ENCODE measurements at regions not wholly inside any gene's neighbourhood (a gene's known extent, or its start where the extent isn't known, plus 50 kb on each side); places are given as distances from the start of the nearest gene placed in this dataset.

- Histone ChIP-seq H3K79me2 (ENCODE audit: insufficient read depth, low read length) (no peaks in the 10 kb centered on the region), H3K4me3 (ENCODE audit: low read depth, low read length, poor library complexity, severe bottlenecking) (no peak overlapping the region), H2AFZ (ENCODE audit: low read length) (no peak overlapping the region), H3K4me2 (ENCODE audit: low read length) (no peak overlapping the region), H3K9me2 (ENCODE audit: low read depth, low read length) (no peaks in the 10 kb centered on the region), H3K9me3 (ENCODE audit: low read length) (no peaks in the 10 kb centered on the region), H4K20me1 (ENCODE audit: insufficient read depth, low read length) (no peaks in the 10 kb centered on the region), H3K9ac (ENCODE audit: low read length) (no peak overlapping the region), H3K4me1 (ENCODE audit: insufficient read depth, low read length, severe bottlenecking) (no peaks in the 10 kb centered on the region), H3K27ac (ENCODE audit: low read depth, low read length, poor library complexity, severe bottlenecking) (no peak overlapping the region), H3K36me3 (ENCODE audit: insufficient read depth, low read length) (no peaks in the 10 kb centered on the region), H3F3A (ENCODE audit: insufficient read depth, low read length) (no peaks in the 10 kb centered on the region), H3K27me3 (ENCODE audit: insufficient read depth, low read length) (no peaks in the 10 kb centered on the region)
- no peak for TF ChIP-seq EZH2 (IDR thresholded peaks at IDR 0.05; ENCODE audit: borderline replicate concordance, low read length)
- TF ChIP-seq, protein P1, sequence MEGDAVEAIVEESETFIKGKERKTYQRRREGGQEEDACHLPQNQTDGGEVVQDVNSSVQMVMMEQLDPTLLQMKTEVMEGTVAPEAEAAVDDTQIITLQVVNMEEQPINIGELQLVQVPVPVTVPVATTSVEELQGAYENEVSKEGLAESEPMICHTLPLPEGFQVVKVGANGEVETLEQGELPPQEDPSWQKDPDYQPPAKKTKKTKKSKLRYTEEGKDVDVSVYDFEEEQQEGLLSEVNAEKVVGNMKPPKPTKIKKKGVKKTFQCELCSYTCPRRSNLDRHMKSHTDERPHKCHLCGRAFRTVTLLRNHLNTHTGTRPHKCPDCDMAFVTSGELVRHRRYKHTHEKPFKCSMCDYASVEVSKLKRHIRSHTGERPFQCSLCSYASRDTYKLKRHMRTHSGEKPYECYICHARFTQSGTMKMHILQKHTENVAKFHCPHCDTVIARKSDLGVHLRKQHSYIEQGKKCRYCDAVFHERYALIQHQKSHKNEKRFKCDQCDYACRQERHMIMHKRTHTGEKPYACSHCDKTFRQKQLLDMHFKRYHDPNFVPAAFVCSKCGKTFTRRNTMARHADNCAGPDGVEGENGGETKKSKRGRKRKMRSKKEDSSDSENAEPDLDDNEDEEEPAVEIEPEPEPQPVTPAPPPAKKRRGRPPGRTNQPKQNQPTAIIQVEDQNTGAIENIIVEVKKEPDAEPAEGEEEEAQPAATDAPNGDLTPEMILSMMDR (IDR thresholded peaks at IDR 0.05; ENCODE audit: low read length): no peak
These were observed 105.8 kb upstream of the DSCAM start for GRCh38 chr21:40952551-40953323.

GRCh38 chr21:40964691-40965090, 117.7 kb upstream of the DSCAM start:
- Histone ChIP-seq H3K27ac (ENCODE audit: low read depth, low read length, poor library complexity, severe bottlenecking) (no peak overlapping the region), H3K9me2 (ENCODE audit: low read depth, low read length) (no peaks in the 10 kb centered on the region), H3K4me2 (ENCODE audit: low read length) (no peak overlapping the region), H3K4me3 (ENCODE audit: low read depth, low read length, poor library complexity, severe bottlenecking) (no peak overlapping the region), H3F3A (ENCODE audit: insufficient read depth, low read length) (no peaks in the 10 kb centered on the region), H2AFZ (ENCODE audit: low read length) (no peak overlapping the region), H3K27me3 (ENCODE audit: insufficient read depth, low read length) (no peaks in the 10 kb centered on the region), H3K4me1 (ENCODE audit: insufficient read depth, low read length, severe bottlenecking) (no peaks in the 10 kb centered on the region), H4K20me1 (ENCODE audit: insufficient read depth, low read length) (no peaks in the 10 kb centered on the region), H3K36me3 (ENCODE audit: insufficient read depth, low read length) (no peaks in the 10 kb centered on the region), H3K79me2 (ENCODE audit: insufficient read depth, low read length) (no peaks in the 10 kb centered on the region), H3K9me3 (ENCODE audit: low read length) (no peaks in the 10 kb centered on the region), H3K9ac (ENCODE audit: low read length) (no peak overlapping the region)
- TF ChIP-seq, protein P1 (IDR thresholded peaks at IDR 0.05; ENCODE audit: low read length): no peak
- TF ChIP-seq EZH2 (IDR thresholded peaks at IDR 0.05; ENCODE audit: borderline replicate concordance, low read length): no peak

DNA sequence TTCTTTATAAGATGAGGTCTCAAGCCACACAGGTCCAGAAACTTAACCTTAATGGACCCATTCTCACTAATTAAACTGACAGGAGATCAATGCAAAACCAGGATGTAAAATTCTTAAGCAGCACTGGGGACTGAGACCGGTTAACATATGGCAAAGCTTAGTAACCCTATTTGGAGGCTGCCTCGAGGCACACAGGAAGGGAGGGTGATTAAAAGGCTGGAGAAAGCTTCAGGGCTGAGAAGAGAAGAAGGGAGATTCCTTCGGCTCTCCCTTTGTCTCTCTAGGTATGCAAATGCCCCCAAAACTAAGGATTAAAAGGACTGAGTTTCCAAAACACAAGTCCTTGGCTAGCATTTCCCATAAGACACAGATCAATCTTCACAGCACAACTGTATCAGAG, 120.8 kb upstream of the DSCAM start:
- no peak for TF ChIP-seq EZH2 (IDR thresholded peaks at IDR 0.05; ENCODE audit: borderline replicate concordance, low read length)
- TF ChIP-seq, protein P1 (IDR thresholded peaks at IDR 0.05; ENCODE audit: low read length): no peak
- Histone ChIP-seq H3K36me3 (ENCODE audit: insufficient read depth, low read length) (no peaks in the 10 kb centered on the region), H3K9me2 (ENCODE audit: low read depth, low read length) (no peaks in the 10 kb centered on the region), H3F3A (ENCODE audit: insufficient read depth, low read length) (no peaks in the 10 kb centered on the region), H4K20me1 (ENCODE audit: insufficient read depth, low read length) (no peaks in the 10 kb centered on the region), H3K9ac (ENCODE audit: low read length) (no peak overlapping the region), H3K4me2 (ENCODE audit: low read length) (no peak overlapping the region), H3K4me1 (ENCODE audit: insufficient read depth, low read length, severe bottlenecking) (no peaks in the 10 kb centered on the region), H3K27ac (ENCODE audit: low read depth, low read length, poor library complexity, severe bottlenecking) (no peak overlapping the region), H3K79me2 (ENCODE audit: insufficient read depth, low read length) (no peaks in the 10 kb centered on the region), H3K9me3 (ENCODE audit: low read length) (no peaks in the 10 kb centered on the region), H2AFZ (ENCODE audit: low read length) (no peak overlapping the region), H3K27me3 (ENCODE audit: insufficient read depth, low read length) (no peaks in the 10 kb centered on the region), H3K4me3 (ENCODE audit: low read depth, low read length, poor library complexity, severe bottlenecking) (no peak overlapping the region)
